Fibroblast of lung (primary cell): ENCODE measurements at regions not wholly inside any gene's neighbourhood (a gene's known extent, or its start where the extent isn't known, plus 50 kb on each side); places are given as distances from the start of the nearest gene placed in this dataset.
A peak's percentile ranks its signal among the peaks of the same experiment; 100 is the strongest.

Source experiments
- DNase-seq, 2 donors: peaks; one replicate each; pipeline versions ENCODE4 v3.0.0 to v3.0.0-alpha.2; 2010; ENCODE audit warnings: low read depth in 2 of 2
- H2AFZ ChIP-seq: 2 replicates; pipeline ENCODE4 v1.5.1; 2012; ENCODE audit warnings: low read length, control low read depth, inconsistent platforms
- H3K27ac ChIP-seq: 2 replicates; pipeline ENCODE4 v1.5.1; 2011; ENCODE audit warnings: low read length, control low read depth; ENCODE audit not compliant: insufficient read depth
- H3K27me3 ChIP-seq: 2 replicates; pipeline ENCODE4 v1.5.1; 2011; ENCODE audit warnings: mild to moderate bottlenecking, low read length; ENCODE audit not compliant: control insufficient read depth, insufficient read depth
- H3K36me3 ChIP-seq: 2 replicates; pipeline ENCODE4 v1.5.1; 2011; ENCODE audit warnings: low read length; ENCODE audit not compliant: control insufficient read depth, insufficient read depth
- H3K4me1 ChIP-seq: 2 replicates; pipeline ENCODE4 v1.5.1; 2011; ENCODE audit warnings: low read length; ENCODE audit not compliant: control insufficient read depth, insufficient read depth; ENCODE audit errors: extremely low read depth
- H3K4me2 ChIP-seq: 2 replicates; pipeline ENCODE4 v1.5.1; 2011; ENCODE audit warnings: low read length, control low read depth; ENCODE audit not compliant: insufficient read depth; ENCODE audit errors: extremely low read depth
- H3K4me3 ChIP-seq, 4 experiments: fragments of 200-600 bp in 1 of 4; sonication (generic) in 1 of 4; replicated peaks in 1 of 4; 2 replicates each; pipeline ENCODE4 v1.5.1; 2011 to 2016; ENCODE audit warnings: low read length in 4 of 4, low read depth in 3 of 4, mild to moderate bottlenecking in 3 of 4, control low read depth in 2 of 4, inconsistent platforms in 1 of 4, mixed read lengths in 1 of 4; ENCODE audit not compliant: insufficient read depth in 1 of 4; ENCODE audit errors: control extremely low read depth in 1 of 4
- H3K79me2 ChIP-seq: 2 replicates; pipeline ENCODE4 v1.5.1; 2012; ENCODE audit warnings: mild to moderate bottlenecking, low read length, inconsistent platforms; ENCODE audit not compliant: control insufficient read depth, insufficient read depth
- H3K9ac ChIP-seq: 2 replicates; pipeline ENCODE4 v1.5.1; 2011; ENCODE audit warnings: mild to moderate bottlenecking, low read length, control low read depth; ENCODE audit not compliant: insufficient read depth
- H3K9me3 ChIP-seq: 2 replicates; pipeline ENCODE4 v1.5.1; 2012; ENCODE audit warnings: low read depth, low read length; ENCODE audit not compliant: control insufficient read depth, insufficient read depth
- H4K20me1 ChIP-seq: 2 replicates; pipeline ENCODE4 v1.5.1; 2011; ENCODE audit warnings: low read length; ENCODE audit not compliant: control insufficient read depth, insufficient read depth; ENCODE audit errors: extremely low read depth
- CTCF ChIP-seq, 2 donors: IDR thresholded peaks in 1 of 2; conservative IDR thresholded peaks in 1 of 2; 1 replicate in 1 of 2; 2 replicates in 1 of 2; pipeline ENCODE4 v1.5.1; 2011 to 2012; ENCODE audit warnings: low read length in 2 of 2, control low read depth in 1 of 2, inconsistent platforms in 1 of 2, low read depth in 1 of 2, mild to moderate bottlenecking in 1 of 2
- EZH2 ChIP-seq: IDR thresholded peaks from 2 replicates; pipeline ENCODE4 v1.5.1; 2012; ENCODE audit warnings: low read length, control low read depth, mild to moderate bottlenecking; ENCODE audit errors: missing control alignments

GRCh38 chr5:121573721-121574382 lies 277.8 kb upstream of the FTMT start:
- no peak overlapping the region for H3K4me2 ChIP-seq
- no peak for TF ChIP-seq CTCF (conservative IDR thresholded peaks at IDR 0.05 in 1 of 2, IDR thresholded peaks at IDR 0.05 in 1 of 2; ENCODE audit: low read depth in 1 of 2, low read length in 2 of 2)
- no peak for TF ChIP-seq EZH2
- H3K36me3 ChIP-seq = no peaks in the 10 kb centered on the region
- no peaks in the 10 kb centered on the region for H3K27me3 ChIP-seq
- peak; percentile 13 to 45 for DNase-seq
- no peaks in the 10 kb centered on the region for H3K79me2 ChIP-seq
- H3K4me1 ChIP-seq = no peaks in the 10 kb centered on the region
- no peaks in the 10 kb centered on the region for H3K9me3 ChIP-seq
- no peaks in the 10 kb centered on the region for H4K20me1 ChIP-seq
- no peak overlapping the region for H3K9ac ChIP-seq
- H2AFZ ChIP-seq = no peak overlapping the region
- no peak overlapping the region for H3K27ac ChIP-seq
- no peak overlapping the region for H3K4me3 ChIP-seq

- no peak overlapping the region for H3K4me2 ChIP-seq
- no peaks in the 10 kb centered on the region for H4K20me1 ChIP-seq
- no peak overlapping the region for H3K4me3 ChIP-seq
- H3K27me3 ChIP-seq = no peaks in the 10 kb centered on the region
- no peaks in the 10 kb centered on the region for H3K9me3 ChIP-seq
- H3K36me3 ChIP-seq = no peaks in the 10 kb centered on the region
- H2AFZ ChIP-seq = no peak overlapping the region
- DNase-seq = no peak
- TF ChIP-seq EZH2 (no peak), CTCF (conservative IDR thresholded peaks at IDR 0.05 in 1 of 2, IDR thresholded peaks at IDR 0.05 in 1 of 2; ENCODE audit: low read depth in 1 of 2, low read length in 2 of 2) (no peak)
- no peaks in the 10 kb centered on the region for H3K4me1 ChIP-seq
- H3K9ac ChIP-seq = no peak overlapping the region
- no peaks in the 10 kb centered on the region for H3K79me2 ChIP-seq
- H3K27ac ChIP-seq = no peak overlapping the region
These were observed 270.1 kb upstream of the FTMT start for GRCh38 chr5:121581588-121581987.

GRCh38 chr5:121596882-121597281 lies 254.8 kb upstream of the FTMT start:
- DNase-seq = no peak
- Histone ChIP-seq H3K27ac (no peak overlapping the region), H4K20me1 (no peaks in the 10 kb centered on the region), H3K27me3 (no peaks in the 10 kb centered on the region), H3K36me3 (no peaks in the 10 kb centered on the region), H3K79me2 (no peaks in the 10 kb centered on the region), H3K4me1 (no peaks in the 10 kb centered on the region), H3K9me3 (no peaks in the 10 kb centered on the region), H2AFZ (no peak overlapping the region), H3K9ac (no peak overlapping the region), H3K4me3 (no peak overlapping the region), H3K4me2 (no peak overlapping the region)
- TF ChIP-seq EZH2 = no peak
- TF ChIP-seq CTCF (conservative IDR thresholded peaks at IDR 0.05 in 1 of 2, IDR thresholded peaks at IDR 0.05 in 1 of 2; ENCODE audit: low read depth in 1 of 2, low read length in 2 of 2) = no peak
